ENCODE measurements at regions not wholly inside any gene's neighbourhood (a gene's known extent, or its start where the extent isn't known, plus 50 kb on each side); places are given as distances from the start of the nearest gene placed in this dataset.

DNA sequence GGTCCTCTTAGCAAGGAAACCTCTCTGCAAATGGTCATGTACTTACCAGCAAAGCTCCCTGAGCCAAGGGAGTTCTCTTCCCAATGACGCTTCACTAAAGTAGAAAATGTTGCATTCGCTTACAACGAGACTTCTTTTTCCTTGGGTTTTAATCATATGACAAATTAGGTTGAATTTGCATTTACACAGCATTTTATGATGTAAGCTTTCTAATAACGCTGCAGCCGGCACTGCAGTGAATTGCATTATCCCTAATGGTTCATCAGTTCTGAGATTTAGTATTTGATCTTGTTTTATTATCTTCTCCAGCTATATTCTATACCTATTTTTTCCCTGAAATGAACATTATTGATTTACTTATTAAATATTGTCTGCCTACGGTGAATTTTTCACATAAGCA is 339.3 kb upstream of the PFKP start:
- TF ChIP-seq, protein P1, sequence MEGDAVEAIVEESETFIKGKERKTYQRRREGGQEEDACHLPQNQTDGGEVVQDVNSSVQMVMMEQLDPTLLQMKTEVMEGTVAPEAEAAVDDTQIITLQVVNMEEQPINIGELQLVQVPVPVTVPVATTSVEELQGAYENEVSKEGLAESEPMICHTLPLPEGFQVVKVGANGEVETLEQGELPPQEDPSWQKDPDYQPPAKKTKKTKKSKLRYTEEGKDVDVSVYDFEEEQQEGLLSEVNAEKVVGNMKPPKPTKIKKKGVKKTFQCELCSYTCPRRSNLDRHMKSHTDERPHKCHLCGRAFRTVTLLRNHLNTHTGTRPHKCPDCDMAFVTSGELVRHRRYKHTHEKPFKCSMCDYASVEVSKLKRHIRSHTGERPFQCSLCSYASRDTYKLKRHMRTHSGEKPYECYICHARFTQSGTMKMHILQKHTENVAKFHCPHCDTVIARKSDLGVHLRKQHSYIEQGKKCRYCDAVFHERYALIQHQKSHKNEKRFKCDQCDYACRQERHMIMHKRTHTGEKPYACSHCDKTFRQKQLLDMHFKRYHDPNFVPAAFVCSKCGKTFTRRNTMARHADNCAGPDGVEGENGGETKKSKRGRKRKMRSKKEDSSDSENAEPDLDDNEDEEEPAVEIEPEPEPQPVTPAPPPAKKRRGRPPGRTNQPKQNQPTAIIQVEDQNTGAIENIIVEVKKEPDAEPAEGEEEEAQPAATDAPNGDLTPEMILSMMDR (conservative IDR thresholded peaks at IDR 0.05) = no peak
- H3K27ac Mint-ChIP-seq = no peak overlapping the region
- Histone ChIP-seq H3K23me2 (ENCODE audit: insufficient read length, low read depth, low read length, poor library complexity, severe bottlenecking) (no peaks in the 10 kb centered on the region), H3K4me2 (ENCODE audit: insufficient read depth, insufficient read length, low read length) (no peak overlapping the region), H4K20me1 (ENCODE audit: control insufficient read depth, insufficient read depth, insufficient read length) (no peaks in the 10 kb centered on the region), H3K27ac (ENCODE audit: insufficient read length, low read depth, low read length) (no peak overlapping the region), H3K9me3 (ENCODE audit: control insufficient read depth, low read depth, low read length) (no peaks in the 10 kb centered on the region), H3K4ac (ENCODE audit: low read depth, low read length) (no peak overlapping the region), H3K79me2 (ENCODE audit: insufficient read depth, low read length) (no peaks in the 10 kb centered on the region), H2BK12ac (ENCODE audit: insufficient read length, low read depth, low read length) (no peak overlapping the region), H3K4me1 (ENCODE audit: insufficient read depth, low read length) (no peaks in the 10 kb centered on the region), H3K14ac (ENCODE audit: insufficient read depth, low read length) (no peak overlapping the region), H3K56ac (ENCODE audit: insufficient read length, low read depth, low read length) (no peak overlapping the region), H2BK5ac (ENCODE audit: insufficient read length, low read length) (no peak overlapping the region), H2BK120ac (ENCODE audit: low read depth, low read length, poor library complexity, severe bottlenecking) (no peak overlapping the region), H2BK15ac (ENCODE audit: low read depth, low read length) (no peak overlapping the region), H3K27me3 (ENCODE audit: insufficient read depth, low read length) (no peaks in the 10 kb centered on the region), H2BK20ac (ENCODE audit: low read depth, low read length, poor library complexity, severe bottlenecking) (no peak overlapping the region), H3K18ac (ENCODE audit: insufficient read length, low read depth, low read length) (no peak overlapping the region), H3K9ac (ENCODE audit: extremely low read depth, insufficient read length, low read length) (no peak overlapping the region), H3K23ac (ENCODE audit: insufficient read length, low read depth, low read length) (no peak overlapping the region), H2AK5ac (ENCODE audit: insufficient read length, low read length) (no peak overlapping the region), H2AFZ (ENCODE audit: low read length) (no peak overlapping the region), H4K8ac (replicated peaks; ENCODE audit: insufficient read length, low read depth, low read length) (no peak overlapping the region), H4K91ac (ENCODE audit: insufficient read length, low read depth, low read length) (no peak overlapping the region), H3T11ph (ENCODE audit: low read length) (no peak overlapping the region), H3K79me1 (ENCODE audit: insufficient read depth, low read depth, low read length, poor library complexity, severe bottlenecking) (no peaks in the 10 kb centered on the region), H4K5ac (ENCODE audit: insufficient read length, low read depth, low read length) (no peak overlapping the region)
- H3K4me3 Mint-ChIP-seq = no peak overlapping the region
- no peak for DNase-seq
- no CpG with 5 or more reads among the region's 6 CpGs for WGBS (ENCODE audit: extremely low coverage, insufficient read length, low lambda C conversion rate)
- H3K4me1 Mint-ChIP-seq = no peaks in the 10 kb centered on the region
- H3K27me3 Mint-ChIP-seq (ENCODE audit: low read depth) = peaks cover 2% of the 10 kb centered on the region; the same call in 1 of the 2 replicates
- H3K9me3 Mint-ChIP-seq = peaks cover 0 to 3% of the 10 kb centered on the region in 2 experiments; a peak in 1 of 5 replicates
- no peaks in the 10 kb centered on the region for H3K36me3 Mint-ChIP-seq (ENCODE audit: insufficient read depth in 1 of 3, low read depth in 3 of 3)
